Esophagus muscularis mucosa (tissue), 4 donors: ENCODE measurements at regions not wholly inside any gene's neighbourhood (a gene's known extent, or its start where the extent isn't known, plus 50 kb on each side); places are given as distances from the start of the nearest gene placed in this dataset.

Source experiments
- DNase-seq: peaks from one replicate; pipeline ENCODE4 v3.0.0-alpha.2; 2017; ENCODE audit errors: extremely low spot score
- H3K27ac ChIP-seq, 4 donors: fragments of 200-600 bp; sonication (generic); replicated peaks in 1 of 4; 1 replicate in 3 of 4; 2 replicates in 1 of 4; pipeline ENCODE4 v1.5.1; 2016 to 2019; ENCODE audit warnings: mild to moderate bottlenecking in 1 of 4
- H3K27me3 ChIP-seq, 4 donors: fragments of 200-600 bp; sonication (generic); one replicate each; pipeline versions ENCODE4 v1.5.1 to v1.6.0; 2016 to 2019
- H3K36me3 ChIP-seq, 4 donors: fragments of 200-600 bp; sonication (generic); one replicate each; pipeline ENCODE4 v1.5.1; 2016 to 2019
- H3K4me1 ChIP-seq, 4 donors: fragments of 200-600 bp; sonication (generic); one replicate each; pipeline ENCODE4 v1.5.1; 2016 to 2019
- H3K4me3 ChIP-seq, 4 donors: fragments of 200-600 bp; sonication (generic); 1 replicate in 2 of 4; 2 replicates in 2 of 4; pipeline ENCODE4 v1.5.1; 2016 to 2019; ENCODE audit warnings: mild to moderate bottlenecking in 4 of 4, moderate library complexity in 1 of 4
- H3K9me3 ChIP-seq, 4 donors: fragments of 200-600 bp; sonication (generic); 1 replicate in 3 of 4; 2 replicates in 1 of 4; pipeline ENCODE4 v1.5.1; 2016 to 2019
- EP300 ChIP-seq: sonication (generic); formaldehyde crosslinking; IDR thresholded peaks from one replicate; pipeline ENCODE4 v1.6.1; 2017; ENCODE audit warnings: antibody characterized with exemption
- POLR2A ChIP-seq: fragments of 450-650 bp; IDR thresholded peaks from one replicate; pipeline ENCODE4 v1.6.1; 2017; ENCODE audit warnings: antibody characterized with exemption, moderate library complexity, mild to moderate bottlenecking, low read depth
- POLR2AphosphoS5 ChIP-seq, 2 donors: sonication (generic); formaldehyde crosslinking; IDR thresholded peaks; one replicate each; pipeline ENCODE4 v1.6.1; 2017; ENCODE audit warnings: antibody characterized with exemption in 2 of 2
- WGBS: methylation state at CpG from one replicate; pipeline ENCODE4 v1.1.5; 2018; 5-methylcytosine and 5-hydroxymethylcytosine counted together
- intact Hi-C: fragments of 100-400 bp; cut with DNase I; formaldehyde crosslinking; loops from one replicate; pipeline ENCODE4 v1.15.1; 2023
- TF ChIP-seq, protein P1 (sequence below), 3 experiments: fragments of 200-600 bp in 2 of 3; fragments of 450-650 bp in 1 of 3; sonication (generic) in 2 of 3; IDR thresholded peaks; one replicate each; pipeline ENCODE4 v1.5.1; 2017 to 2019; ENCODE audit warnings: antibody characterized with exemption in 3 of 3, mild to moderate bottlenecking in 2 of 3, moderate library complexity in 1 of 3

DNA sequence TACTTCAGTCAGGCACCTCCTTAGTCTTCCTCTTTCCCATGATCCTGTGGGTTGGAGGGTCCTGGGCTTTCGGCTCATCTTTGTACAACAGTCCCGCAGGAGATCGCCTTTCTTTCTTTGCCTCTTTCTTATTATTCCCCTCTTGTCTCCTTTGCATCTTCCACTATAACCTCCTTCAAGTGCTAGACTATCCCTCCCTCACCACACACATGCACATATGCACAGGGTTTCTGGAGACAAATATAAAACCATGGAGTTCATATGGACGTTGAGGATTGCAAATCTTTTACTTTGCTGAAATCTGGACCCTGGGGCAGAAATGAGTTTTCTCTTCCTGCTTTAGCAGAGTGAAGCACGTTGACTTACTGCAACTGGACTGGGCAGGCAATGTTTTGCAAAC lies 80.3 kb downstream of the TMEM17 start:
- TF ChIP-seq POLR2AphosphoS5 (IDR thresholded peaks at IDR 0.05) (no peak), POLR2A (no peak), EP300 (no peak)
- TF ChIP-seq, protein P1, sequence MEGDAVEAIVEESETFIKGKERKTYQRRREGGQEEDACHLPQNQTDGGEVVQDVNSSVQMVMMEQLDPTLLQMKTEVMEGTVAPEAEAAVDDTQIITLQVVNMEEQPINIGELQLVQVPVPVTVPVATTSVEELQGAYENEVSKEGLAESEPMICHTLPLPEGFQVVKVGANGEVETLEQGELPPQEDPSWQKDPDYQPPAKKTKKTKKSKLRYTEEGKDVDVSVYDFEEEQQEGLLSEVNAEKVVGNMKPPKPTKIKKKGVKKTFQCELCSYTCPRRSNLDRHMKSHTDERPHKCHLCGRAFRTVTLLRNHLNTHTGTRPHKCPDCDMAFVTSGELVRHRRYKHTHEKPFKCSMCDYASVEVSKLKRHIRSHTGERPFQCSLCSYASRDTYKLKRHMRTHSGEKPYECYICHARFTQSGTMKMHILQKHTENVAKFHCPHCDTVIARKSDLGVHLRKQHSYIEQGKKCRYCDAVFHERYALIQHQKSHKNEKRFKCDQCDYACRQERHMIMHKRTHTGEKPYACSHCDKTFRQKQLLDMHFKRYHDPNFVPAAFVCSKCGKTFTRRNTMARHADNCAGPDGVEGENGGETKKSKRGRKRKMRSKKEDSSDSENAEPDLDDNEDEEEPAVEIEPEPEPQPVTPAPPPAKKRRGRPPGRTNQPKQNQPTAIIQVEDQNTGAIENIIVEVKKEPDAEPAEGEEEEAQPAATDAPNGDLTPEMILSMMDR (IDR thresholded peaks at IDR 0.05), result no peak
- intact Hi-C loops, result no loop called here
- Histone ChIP-seq H3K9me3 (no peaks in the 10 kb centered on the region), H3K27me3 (no peaks in the 10 kb centered on the region), H3K4me3 (no peak overlapping the region), H3K36me3 (no peaks in the 10 kb centered on the region), H3K27ac (no peak overlapping the region), H3K4me1 (no peaks in the 10 kb centered on the region)
- peak; percentile 37 for DNase-seq
- 88% methylated on average over 5 of the region's 5 CpGs for WGBS

DNA sequence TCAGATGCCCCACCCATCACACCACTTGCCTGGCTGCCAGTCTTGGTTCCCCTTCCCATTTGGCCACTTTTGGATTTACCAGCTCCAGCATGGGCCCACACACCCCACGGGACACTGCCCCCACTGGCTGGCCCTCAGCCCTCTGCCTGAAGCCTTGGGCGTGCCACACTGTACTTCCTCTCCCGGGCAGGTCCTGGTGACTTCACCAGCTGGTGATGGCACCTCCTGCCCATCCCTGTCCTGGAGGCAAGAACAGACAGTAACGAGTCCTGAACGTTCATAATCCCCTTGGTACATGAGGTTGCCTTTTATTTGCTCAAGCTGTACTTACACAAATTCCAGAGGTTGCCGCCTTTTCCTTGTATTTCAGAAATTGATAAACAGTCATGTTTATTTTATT lies 81.1 kb downstream of the TMEM17 start:
- DNase-seq, result no peak
- WGBS, result 80% methylated on average over 6 of the region's 6 CpGs

DNA sequence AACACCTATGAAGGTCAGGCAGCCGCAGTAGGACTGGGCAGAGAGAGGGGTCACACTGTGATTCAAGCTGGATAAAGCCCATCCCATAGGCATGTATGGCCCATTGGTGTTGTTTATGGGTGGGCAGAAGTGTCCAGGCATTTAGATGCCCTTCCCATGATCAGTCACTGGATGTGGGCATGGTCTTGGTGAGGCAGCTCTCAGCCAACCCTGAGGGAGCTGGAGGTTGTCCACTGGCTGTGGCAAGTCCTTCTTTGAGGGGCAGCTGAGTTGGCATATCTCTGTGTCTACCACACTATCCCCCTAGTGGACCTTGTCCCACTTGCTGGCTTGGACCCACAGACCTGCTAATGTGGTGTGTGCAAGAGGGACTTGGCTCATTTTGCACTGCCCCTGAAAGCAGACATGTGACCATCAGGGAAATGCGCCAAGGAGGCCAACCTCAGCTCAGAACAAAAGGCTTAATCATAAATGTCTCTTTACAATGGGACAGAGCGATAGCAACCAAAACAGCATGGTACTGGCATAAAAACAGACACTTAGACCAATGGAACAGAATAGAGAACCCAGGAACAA lies 82.0 kb downstream of the TMEM17 start:
- DNase-seq, result peak; percentile 88
- 84% methylated on average over 3 of the region's 3 CpGs for WGBS
- H3K4me1 ChIP-seq, result no peaks in the 10 kb centered on the region
- no peak overlapping the region for H3K4me3 ChIP-seq
- H3K27me3 ChIP-seq, result no peaks in the 10 kb centered on the region
- H3K27ac ChIP-seq, result no peak overlapping the region
- no peaks in the 10 kb centered on the region for H3K9me3 ChIP-seq
- intact Hi-C loops, result no loop called here
- TF ChIP-seq EP300, result no peak
- TF ChIP-seq, protein P1 (IDR thresholded peaks at IDR 0.05), result no peak
- no peak for TF ChIP-seq POLR2A
- no peak for TF ChIP-seq POLR2AphosphoS5 (IDR thresholded peaks at IDR 0.05)
- no peaks in the 10 kb centered on the region for H3K36me3 ChIP-seq

More for the DNA sequence above, 81.1 kb downstream of the TMEM17 start:
- Histone ChIP-seq H3K9me3 (no peaks in the 10 kb centered on the region), H3K27ac (no peak overlapping the region), H3K4me1 (no peaks in the 10 kb centered on the region), H3K27me3 (no peaks in the 10 kb centered on the region), H3K4me3 (no peak overlapping the region), H3K36me3 (no peaks in the 10 kb centered on the region)
- TF ChIP-seq POLR2A, result no peak
- TF ChIP-seq EP300, result no peak
- intact Hi-C loops, result no loop called here

DNA sequence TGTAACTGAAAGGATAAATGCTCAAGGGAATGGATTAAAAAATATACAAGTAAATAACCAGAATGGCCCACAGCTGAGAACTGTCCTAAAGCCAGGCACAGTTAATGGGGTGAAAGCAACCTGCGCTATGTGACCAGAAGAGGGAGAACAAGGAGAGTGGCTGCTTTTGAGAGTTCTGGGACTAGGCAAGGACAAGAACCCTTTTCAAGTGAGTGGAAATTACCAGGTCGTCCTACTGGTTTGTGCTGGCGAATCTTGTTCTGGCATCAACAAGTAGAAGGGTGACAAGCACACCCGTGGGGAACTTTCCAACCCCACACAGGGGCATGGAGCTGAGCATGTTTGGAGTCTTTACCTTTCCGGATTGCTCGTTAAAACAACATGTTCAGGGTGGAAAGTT lies 82.8 kb downstream of the TMEM17 start:
- H3K4me3 ChIP-seq, result no peak overlapping the region
- intact Hi-C loops, result no loop called here
- H3K27ac ChIP-seq, result no peak overlapping the region
- no peaks in the 10 kb centered on the region for H3K4me1 ChIP-seq
- DNase-seq, result peak; percentile 60
- no peaks in the 10 kb centered on the region for H3K36me3 ChIP-seq
- no peaks in the 10 kb centered on the region for H3K27me3 ChIP-seq
- 84% methylated on average over 6 of the region's 6 CpGs for WGBS
- no peaks in the 10 kb centered on the region for H3K9me3 ChIP-seq
- no peak for TF ChIP-seq POLR2AphosphoS5 (IDR thresholded peaks at IDR 0.05)
- TF ChIP-seq, protein P1 (IDR thresholded peaks at IDR 0.05), result peak in 1 of 3 experiments; percentile 7
- TF ChIP-seq EP300, result no peak
- TF ChIP-seq POLR2A, result no peak

DNA sequence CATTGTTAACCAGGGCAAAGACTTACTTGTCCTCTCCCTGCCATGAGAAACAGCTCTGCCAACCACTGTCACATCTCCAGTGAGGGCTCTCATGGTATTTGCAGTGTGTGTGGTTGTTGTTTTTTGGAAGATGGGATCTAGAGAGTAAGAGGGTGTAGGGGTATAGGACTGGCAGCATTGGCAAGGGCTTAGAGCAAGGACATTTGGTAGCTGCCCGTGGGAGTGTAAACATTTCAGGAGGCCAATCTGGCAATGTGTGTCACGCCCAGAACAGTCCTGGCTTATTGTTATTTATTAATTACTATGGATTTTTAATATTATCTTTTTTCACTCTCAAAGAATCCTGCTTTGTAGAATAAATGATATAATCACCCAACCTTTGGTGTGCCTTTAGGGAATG lies 90.5 kb downstream of the TMEM17 start:
- TF ChIP-seq, protein P1 (IDR thresholded peaks at IDR 0.05), result no peak
- TF ChIP-seq EP300, result no peak
- no peak for TF ChIP-seq POLR2A
- no peak for TF ChIP-seq POLR2AphosphoS5 (IDR thresholded peaks at IDR 0.05)
- Histone ChIP-seq H3K27me3 (no peaks in the 10 kb centered on the region), H3K4me1 (peaks cover 15 to 21% (median 19%) of the 10 kb centered on the region in 4 donors), H3K27ac (no peak overlapping the region), H3K9me3 (no peaks in the 10 kb centered on the region), H3K36me3 (no peaks in the 10 kb centered on the region), H3K4me3 (no peak overlapping the region)
- DNase-seq, result no peak
- intact Hi-C loops, result no loop called here
- 74% methylated on average over 2 of the region's 2 CpGs for WGBS
